Keratinocyte (primary cell): ENCODE measurements at regions not wholly inside any gene's neighbourhood (a gene's known extent, or its start where the extent isn't known, plus 50 kb on each side); places are given as distances from the start of the nearest gene placed in this dataset.

Experiments used
- DNase-seq: peaks from one replicate; pipeline ENCODE4 v3.0.0-alpha.2; 2011; ENCODE audit warnings: low read depth, missing footprints, low spot score
- FAIRE-seq: peaks from 2 replicates; lab custom pipeline; 2011; peaks lifted over from hg19 to GRCh38; lab: Jason Lieb, UNC
- H2AFZ ChIP-seq: 2 replicates; pipeline ENCODE4 v1.6.0; 2012; ENCODE audit warnings: low read length, control low read depth, inconsistent platforms; ENCODE audit not compliant: control insufficient read depth
- H3K27ac ChIP-seq: 2 replicates; pipeline ENCODE4 v1.5.1; 2011; ENCODE audit warnings: low read length; ENCODE audit not compliant: control insufficient read depth, insufficient read depth
- H3K27me3 ChIP-seq: 3 replicates; pipeline ENCODE4 v1.6.0; 2011; ENCODE audit warnings: low read length; ENCODE audit not compliant: control insufficient read depth, insufficient read depth; ENCODE audit errors: extremely low read depth
- H3K36me3 ChIP-seq, 2 experiments: 2 replicates in 1 of 2; 3 replicates in 1 of 2; pipeline ENCODE4 v1.5.1; 2011; ENCODE audit warnings: low read length in 2 of 2, mild to moderate bottlenecking in 1 of 2; ENCODE audit not compliant: control insufficient read depth in 2 of 2, insufficient read depth in 2 of 2; ENCODE audit errors: extremely low read depth in 1 of 2
- H3K4me1 ChIP-seq: 3 replicates; pipeline ENCODE4 v1.5.1; 2011; ENCODE audit warnings: low read length; ENCODE audit not compliant: control insufficient read depth, insufficient read depth; ENCODE audit errors: extremely low read depth
- H3K4me2 ChIP-seq: 3 replicates; pipeline ENCODE4 v1.6.0; 2011; ENCODE audit warnings: low read depth, low read length; ENCODE audit not compliant: control insufficient read depth, insufficient read depth; ENCODE audit errors: extremely low read depth
- H3K4me3 ChIP-seq, 3 experiments: fragments of 200-600 bp in 1 of 3; sonication (generic) in 1 of 3; 2 replicates in 2 of 3; 3 replicates in 1 of 3; pipeline ENCODE4 v1.5.1; 2011 to 2016; ENCODE audit warnings: low read length in 3 of 3, mild to moderate bottlenecking in 3 of 3, control low read depth in 2 of 3, inconsistent platforms in 1 of 3, low read depth in 1 of 3, mixed read lengths in 1 of 3, mixed run types in 1 of 3, moderate library complexity in 1 of 3; ENCODE audit not compliant: control insufficient read depth in 2 of 3, insufficient read depth in 2 of 3; ENCODE audit errors: extremely low read depth in 1 of 3
- H3K79me2 ChIP-seq: 2 replicates; pipeline ENCODE4 v1.6.0; 2012; ENCODE audit warnings: low read length; ENCODE audit not compliant: control insufficient read depth, insufficient read depth
- H3K9ac ChIP-seq: 3 replicates; pipeline ENCODE4 v1.6.0; 2011; ENCODE audit warnings: low read length; ENCODE audit not compliant: control insufficient read depth, insufficient read depth; ENCODE audit errors: extremely low read depth
- H3K9me1 ChIP-seq: 3 replicates; pipeline ENCODE4 v1.6.0; 2011; ENCODE audit warnings: low read length; ENCODE audit not compliant: control insufficient read depth, insufficient read depth; ENCODE audit errors: extremely low read depth
- H3K9me3 ChIP-seq: 2 replicates; pipeline ENCODE4 v1.5.1; 2012; ENCODE audit warnings: low read depth, low read length; ENCODE audit not compliant: control insufficient read depth
- H4K20me1 ChIP-seq: 3 replicates; pipeline ENCODE4 v1.6.0; 2011; ENCODE audit warnings: low read length; ENCODE audit not compliant: control insufficient read depth, insufficient read depth; ENCODE audit errors: extremely low read depth
- EZH2 ChIP-seq: IDR thresholded peaks from one replicate; pipeline ENCODE4 v1.6.1; 2012; ENCODE audit warnings: inconsistent platforms, mild to moderate bottlenecking, low read length, moderate library complexity
- dilution Hi-C: fragments of 300-500 bp; cut with MboI; formaldehyde crosslinking; loops from one replicate; pipeline ENCODE4 v1.7.0; 2020; ENCODE audit warnings: low sequenced_read_pairs; ENCODE audit not compliant: extremely low pct_ligation_motif_present
- TF ChIP-seq, protein P1 (sequence below), 3 experiments: IDR thresholded peaks in 1 of 3; conservative IDR thresholded peaks in 1 of 3; optimal IDR thresholded peaks in 1 of 3; 2 replicates in 2 of 3; 3 replicates in 1 of 3; pipeline versions ENCODE3 to v1.5.1; 2011; ENCODE audit warnings: low read length in 3 of 3, mild to moderate bottlenecking in 3 of 3, moderate library complexity in 2 of 3, control low read depth in 1 of 3, inconsistent platforms in 1 of 3; ENCODE audit not compliant: insufficient read depth in 2 of 3; ENCODE audit errors: extremely low read depth in 1 of 3

DNA sequence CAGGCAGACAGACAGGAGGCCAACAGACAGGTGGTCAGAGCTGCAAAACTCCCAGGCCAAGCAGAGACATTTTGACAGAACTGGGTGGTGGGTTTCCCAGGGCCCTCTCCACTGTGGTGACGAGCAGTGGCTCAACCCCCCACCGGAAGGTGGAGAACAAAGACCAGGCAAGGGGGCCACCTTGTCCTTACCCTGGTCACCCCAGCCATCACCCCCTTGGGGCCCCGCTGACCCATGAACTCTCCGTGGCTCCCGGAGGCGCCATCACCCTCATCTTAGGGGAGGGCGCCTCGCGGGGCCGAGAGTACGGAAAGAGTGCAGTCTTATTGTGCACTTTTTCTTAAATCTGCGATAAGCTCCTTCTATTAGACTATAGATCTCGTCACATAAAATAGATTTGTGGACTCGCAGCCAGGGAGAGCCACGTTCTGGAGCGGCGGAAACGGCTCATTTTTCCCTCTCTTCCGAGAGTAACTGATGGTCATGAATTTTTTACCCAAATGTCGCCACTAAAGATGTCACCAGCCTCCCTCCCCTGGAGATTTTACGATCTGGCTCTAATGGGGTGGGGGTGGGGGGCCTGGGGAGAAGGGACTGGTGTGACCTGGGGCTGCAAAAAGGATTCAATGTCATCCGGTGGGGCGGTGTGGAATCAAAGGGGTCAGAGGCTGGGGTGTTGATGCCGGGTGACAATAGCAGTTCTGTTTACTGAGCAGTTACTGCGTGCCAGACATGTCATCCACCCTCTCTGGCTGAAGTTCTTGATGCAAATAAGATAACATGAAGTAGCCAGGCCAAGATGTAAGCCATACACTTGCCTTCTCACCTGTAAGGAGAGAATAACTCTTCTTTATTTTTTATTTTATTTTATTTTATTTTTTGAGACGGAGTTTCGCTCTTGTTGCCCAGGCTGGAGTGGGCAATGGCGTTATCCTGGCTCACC lies 71.1 kb upstream of the MYL10 start:
- no peak overlapping the region for H3K9ac ChIP-seq
- no peaks in the 10 kb centered on the region for H3K9me1 ChIP-seq
- H3K4me3 ChIP-seq, result no peak overlapping the region
- H3K4me2 ChIP-seq, result no peak overlapping the region
- dilution Hi-C loops, result no loop called here
- no peaks in the 10 kb centered on the region for H4K20me1 ChIP-seq
- H3K79me2 ChIP-seq, result no peaks in the 10 kb centered on the region
- no peak overlapping the region for H2AFZ ChIP-seq
- no peaks in the 10 kb centered on the region for H3K9me3 ChIP-seq
- FAIRE-seq (no peak), DNase-seq (no peak)
- H3K27ac ChIP-seq, result no peak overlapping the region
- TF ChIP-seq, protein P1, sequence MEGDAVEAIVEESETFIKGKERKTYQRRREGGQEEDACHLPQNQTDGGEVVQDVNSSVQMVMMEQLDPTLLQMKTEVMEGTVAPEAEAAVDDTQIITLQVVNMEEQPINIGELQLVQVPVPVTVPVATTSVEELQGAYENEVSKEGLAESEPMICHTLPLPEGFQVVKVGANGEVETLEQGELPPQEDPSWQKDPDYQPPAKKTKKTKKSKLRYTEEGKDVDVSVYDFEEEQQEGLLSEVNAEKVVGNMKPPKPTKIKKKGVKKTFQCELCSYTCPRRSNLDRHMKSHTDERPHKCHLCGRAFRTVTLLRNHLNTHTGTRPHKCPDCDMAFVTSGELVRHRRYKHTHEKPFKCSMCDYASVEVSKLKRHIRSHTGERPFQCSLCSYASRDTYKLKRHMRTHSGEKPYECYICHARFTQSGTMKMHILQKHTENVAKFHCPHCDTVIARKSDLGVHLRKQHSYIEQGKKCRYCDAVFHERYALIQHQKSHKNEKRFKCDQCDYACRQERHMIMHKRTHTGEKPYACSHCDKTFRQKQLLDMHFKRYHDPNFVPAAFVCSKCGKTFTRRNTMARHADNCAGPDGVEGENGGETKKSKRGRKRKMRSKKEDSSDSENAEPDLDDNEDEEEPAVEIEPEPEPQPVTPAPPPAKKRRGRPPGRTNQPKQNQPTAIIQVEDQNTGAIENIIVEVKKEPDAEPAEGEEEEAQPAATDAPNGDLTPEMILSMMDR (optimal IDR thresholded peaks at IDR 0.05 in 1 of 3, IDR thresholded peaks at IDR 0.05 in 1 of 3, conservative IDR thresholded peaks at IDR 0.05 in 1 of 3; ENCODE audit: extremely low read depth in 1 of 3, insufficient read depth in 2 of 3, low read length in 3 of 3), result no peak
- TF ChIP-seq EZH2, result no peak
- peaks cover 9% of the 10 kb centered on the region for H3K27me3 ChIP-seq
- no peaks in the 10 kb centered on the region for H3K4me1 ChIP-seq
- no peaks in the 10 kb centered on the region for H3K36me3 ChIP-seq

DNA sequence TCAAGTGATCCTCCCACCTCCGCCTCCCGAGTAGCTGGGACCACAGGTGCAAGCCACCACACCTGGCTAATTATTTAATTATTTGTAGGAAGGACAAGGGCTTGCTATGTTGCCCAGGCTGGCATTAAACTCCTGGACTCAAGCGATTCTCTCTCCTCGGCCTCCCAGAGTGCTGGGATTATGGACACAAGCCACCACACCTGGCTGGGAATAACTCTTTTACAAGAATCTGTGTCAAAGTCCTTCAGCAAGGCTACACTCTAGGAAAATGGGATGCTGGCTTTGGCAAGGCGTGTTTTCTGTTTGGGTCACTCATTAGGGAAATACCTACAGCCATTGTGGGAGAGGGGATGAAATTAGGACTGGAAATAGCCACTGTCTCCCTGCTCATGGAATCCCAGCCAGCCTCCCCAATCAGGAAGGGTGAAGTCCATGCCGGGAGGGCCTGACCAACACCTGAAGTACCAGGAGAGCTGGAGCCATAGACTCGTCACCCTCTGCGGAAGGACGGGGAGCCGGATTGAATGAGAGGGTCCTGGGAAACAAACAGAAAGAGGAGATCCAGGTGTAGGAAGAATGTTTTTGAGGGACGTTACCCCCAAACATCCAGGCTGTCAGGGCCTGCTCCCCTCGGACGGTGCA lies 72.2 kb upstream of the MYL10 start:
- H3K27me3 ChIP-seq, result peaks cover 9% of the 10 kb centered on the region
- dilution Hi-C loops, result no loop called here

More for the DNA sequence above, 72.2 kb upstream of the MYL10 start:
- FAIRE-seq, result no peak
- H3K9me1 ChIP-seq, result no peaks in the 10 kb centered on the region
- H3K79me2 ChIP-seq, result no peaks in the 10 kb centered on the region
- H3K9ac ChIP-seq, result no peak overlapping the region
- H3K9me3 ChIP-seq, result no peaks in the 10 kb centered on the region
- no peaks in the 10 kb centered on the region for H3K4me1 ChIP-seq
- no peak overlapping the region for H3K4me3 ChIP-seq
- H3K4me2 ChIP-seq, result no peak overlapping the region
- DNase-seq, result no peak
- H4K20me1 ChIP-seq, result no peaks in the 10 kb centered on the region
- H3K27ac ChIP-seq, result no peak overlapping the region
- no peaks in the 10 kb centered on the region for H3K36me3 ChIP-seq
- TF ChIP-seq, protein P1 (optimal IDR thresholded peaks at IDR 0.05 in 1 of 3, IDR thresholded peaks at IDR 0.05 in 1 of 3, conservative IDR thresholded peaks at IDR 0.05 in 1 of 3; ENCODE audit: extremely low read depth in 1 of 3, insufficient read depth in 2 of 3, low read length in 3 of 3), result no peak
- TF ChIP-seq EZH2, result no peak
- no peak overlapping the region for H2AFZ ChIP-seq
